GM18909 (cell line): ENCODE measurements at regions not wholly inside any gene's neighbourhood (a gene's known extent, or its start where the extent isn't known, plus 50 kb on each side); places are given as distances from the start of the nearest gene placed in this dataset.
"Not testable (repeated sequence)": the region's sequence is repeated elsewhere in the genome, so short reads cannot be mapped to it uniquely, and the experiment has no call there.

Source experiments
- ATAC-seq: cut with Tn5 transposase; IDR thresholded peaks from one replicate; pipeline ENCODE4 v1.9.1; 2021; ENCODE audit warnings: mild to moderate bottlenecking; ENCODE audit not compliant: unreplicated experiment, poor library complexity

DNA sequence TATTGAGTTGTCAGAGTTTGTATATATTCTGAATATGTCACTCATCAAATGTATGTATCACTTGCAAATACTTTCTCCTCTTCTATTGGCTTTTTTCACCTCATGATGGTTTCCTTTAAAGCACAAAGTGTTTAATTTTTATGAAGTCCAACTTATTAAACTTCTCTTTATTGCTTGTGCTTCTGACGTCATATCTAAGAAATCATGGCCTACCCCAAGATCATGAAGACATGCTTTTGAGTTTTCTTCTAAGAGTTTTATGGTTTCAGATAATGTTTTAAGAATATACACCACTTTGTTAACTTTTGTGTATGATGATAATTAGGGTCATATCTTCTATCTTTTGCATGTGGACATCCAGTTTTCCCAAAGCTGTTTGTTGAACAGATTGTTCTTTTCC lies 417.2 kb upstream of the ATP10A start:
- ATAC-seq, result no peak

DNA sequence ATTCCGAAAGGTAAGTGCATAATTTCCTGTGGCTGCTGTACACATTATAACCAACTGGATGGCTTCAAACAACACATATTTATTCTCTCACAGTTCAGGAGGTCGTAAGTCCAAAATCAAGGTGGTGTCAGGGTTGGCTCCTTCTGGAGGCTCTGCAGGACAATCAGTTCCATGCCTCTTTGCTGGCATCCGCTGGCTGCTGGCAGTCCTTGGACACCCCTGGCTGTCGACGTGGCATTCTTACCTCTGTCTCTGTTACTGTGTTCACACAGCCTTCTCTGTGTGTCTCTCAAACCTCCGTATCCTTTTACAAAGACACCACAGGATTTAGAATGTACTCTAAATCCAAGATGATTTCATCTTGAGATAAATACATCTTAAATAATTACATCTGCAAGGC lies 398.8 kb upstream of the ATP10A start:
- no peak for ATAC-seq

DNA sequence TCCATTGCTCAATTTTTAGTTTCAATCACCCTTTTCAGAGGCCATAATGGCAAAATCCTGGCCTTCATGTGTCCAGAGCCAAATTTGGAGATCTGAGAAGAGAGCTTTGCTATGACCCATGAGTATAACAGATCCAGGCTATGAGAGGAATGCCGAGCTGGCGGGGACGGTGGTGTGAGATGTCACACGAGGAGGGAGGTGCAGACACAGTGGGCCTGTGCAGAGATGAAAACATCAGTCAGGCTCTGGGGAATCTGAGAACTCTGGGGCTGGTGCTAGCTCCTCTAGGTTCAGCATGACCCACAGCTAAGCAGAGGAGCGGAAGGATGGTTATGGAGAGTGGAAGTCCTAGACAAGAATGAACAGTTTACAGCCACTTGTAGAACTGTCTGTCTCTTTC lies 398.3 kb upstream of the ATP10A start:
- no peak for ATAC-seq

DNA sequence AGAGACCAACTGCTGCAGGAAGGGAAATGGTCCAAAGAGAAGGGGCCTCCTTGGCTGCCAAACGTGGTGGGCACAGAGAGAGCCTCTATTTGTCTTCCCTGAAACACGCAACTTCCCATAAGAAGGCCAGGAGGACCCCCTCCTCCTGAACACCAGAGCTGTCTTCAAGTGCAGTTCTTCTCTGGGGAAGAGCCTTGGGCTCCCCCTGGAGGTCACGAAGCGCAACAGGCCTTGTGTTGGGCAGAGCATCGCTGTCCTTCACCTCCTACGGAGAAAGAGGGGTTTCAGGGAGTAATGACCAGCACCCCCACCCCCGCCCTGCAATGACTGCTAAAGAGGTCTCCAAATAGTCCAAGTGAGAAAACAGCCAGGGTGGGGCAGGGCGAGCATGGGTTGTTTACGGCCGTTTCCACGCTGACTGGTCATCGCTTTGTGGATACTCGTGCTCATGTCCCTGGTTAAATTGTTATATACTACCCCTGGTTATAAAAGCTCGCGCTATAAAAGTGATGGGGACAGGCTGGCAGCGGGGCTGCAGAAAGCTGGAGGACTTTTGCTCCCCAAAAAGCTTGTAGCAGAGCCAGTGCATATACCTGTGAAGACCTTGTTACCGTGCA lies 397.5 kb upstream of the ATP10A start:
- ATAC-seq, result no peak

DNA sequence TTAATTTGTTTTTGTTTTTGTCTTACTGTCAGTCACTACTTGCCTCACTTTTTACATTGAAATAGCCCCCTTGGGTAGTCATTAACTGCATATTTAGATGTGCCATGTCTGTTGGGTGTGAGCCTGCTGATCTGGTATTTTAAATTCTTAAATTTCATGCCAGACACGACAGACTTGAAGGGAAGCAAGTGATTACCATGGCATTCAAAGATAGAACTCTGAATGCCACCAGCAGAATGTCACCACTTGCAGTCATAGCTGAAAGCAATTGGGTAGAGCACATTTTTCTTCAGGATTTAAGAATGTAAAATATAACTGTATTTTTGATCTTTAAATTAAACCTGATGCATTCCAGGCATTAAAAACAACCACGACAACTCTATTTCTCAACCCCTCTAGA lies 396.5 kb upstream of the ATP10A start:
- no peak for ATAC-seq

DNA sequence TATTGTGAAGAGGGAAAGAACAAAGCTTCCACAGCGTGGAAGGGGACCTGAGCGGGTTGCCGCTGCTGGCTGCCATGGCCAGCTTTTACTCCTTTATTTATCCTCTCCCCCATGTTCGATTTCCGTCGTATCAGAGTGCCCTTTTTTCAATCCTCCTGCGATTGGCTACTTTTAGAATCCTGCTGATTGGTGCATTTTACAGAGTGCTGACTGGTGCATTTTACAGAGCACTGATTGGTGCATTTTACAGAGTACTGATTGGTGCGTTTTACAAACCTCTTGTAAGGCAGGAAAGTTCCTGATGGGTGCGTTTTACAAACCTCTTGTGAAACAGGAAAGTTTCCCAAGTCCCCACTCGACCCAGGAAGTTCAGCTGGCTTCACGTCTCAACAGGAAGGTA lies 381.7 kb upstream of the ATP10A start:
- ATAC-seq, result not testable (repeated sequence)

DNA sequence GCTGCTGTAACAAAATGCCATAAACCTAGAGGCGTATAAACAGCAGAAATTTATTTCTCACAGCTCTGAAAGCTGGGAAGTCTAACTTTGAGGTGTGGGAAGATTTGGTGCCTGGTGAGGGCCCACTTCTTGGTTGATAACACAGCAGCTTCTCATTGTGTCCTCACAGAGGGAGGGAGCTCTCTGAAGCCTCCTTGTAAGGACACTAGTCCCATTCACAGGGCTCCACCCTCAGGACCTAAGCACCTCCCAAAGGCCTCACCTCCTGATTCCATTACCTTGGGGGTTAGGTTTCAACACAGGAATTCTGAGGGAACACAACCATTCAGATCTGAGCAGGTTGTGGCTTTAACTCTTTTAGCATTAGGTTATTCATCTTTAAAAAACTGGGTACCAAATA lies 380.3 kb upstream of the ATP10A start:
- ATAC-seq, result no peak

DNA sequence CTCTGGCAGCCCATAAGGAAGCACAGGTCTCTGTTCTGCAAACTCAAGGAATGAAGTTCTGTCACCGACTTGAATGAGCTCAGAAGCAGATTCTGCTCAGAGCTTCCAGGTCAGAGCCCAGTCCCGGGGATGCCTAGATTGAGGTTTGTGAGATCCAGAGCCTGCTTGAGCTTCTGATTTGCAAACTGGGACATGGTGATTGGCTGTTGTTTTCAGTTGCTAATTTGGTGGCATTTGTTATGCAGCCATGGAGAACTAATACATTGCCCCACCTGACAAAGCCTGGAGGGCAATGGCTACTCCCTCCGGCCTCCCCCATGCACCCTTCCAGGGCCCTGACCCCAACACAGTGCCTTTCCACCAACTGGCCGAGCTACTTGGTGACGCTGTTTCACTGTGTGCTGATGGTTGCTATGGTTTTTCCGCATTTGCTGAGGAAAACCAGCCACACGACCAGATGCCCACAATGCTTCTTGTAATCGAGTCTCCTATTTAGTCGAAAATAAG lies 379.5 kb upstream of the ATP10A start:
- ATAC-seq, result no peak

DNA sequence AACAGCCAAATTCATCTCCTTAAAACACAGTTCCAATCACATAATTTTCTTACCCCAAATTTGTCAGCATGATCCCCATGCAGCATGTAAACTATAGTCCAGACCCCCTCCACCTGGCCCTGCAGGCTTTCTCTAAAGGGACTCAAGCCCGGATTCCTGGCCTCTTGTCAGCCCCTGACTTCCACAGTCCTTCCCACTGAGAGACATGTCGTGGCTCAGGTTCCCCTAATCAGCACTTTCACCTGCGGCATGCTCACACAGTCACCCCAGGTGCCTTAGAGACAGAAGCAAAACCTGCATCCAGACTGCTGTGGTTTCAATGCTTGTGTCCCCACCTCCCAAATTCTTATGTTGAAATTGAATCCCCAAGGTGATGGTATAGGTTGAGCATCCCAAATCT lies 372.7 kb upstream of the ATP10A start:
- no peak for ATAC-seq

DNA sequence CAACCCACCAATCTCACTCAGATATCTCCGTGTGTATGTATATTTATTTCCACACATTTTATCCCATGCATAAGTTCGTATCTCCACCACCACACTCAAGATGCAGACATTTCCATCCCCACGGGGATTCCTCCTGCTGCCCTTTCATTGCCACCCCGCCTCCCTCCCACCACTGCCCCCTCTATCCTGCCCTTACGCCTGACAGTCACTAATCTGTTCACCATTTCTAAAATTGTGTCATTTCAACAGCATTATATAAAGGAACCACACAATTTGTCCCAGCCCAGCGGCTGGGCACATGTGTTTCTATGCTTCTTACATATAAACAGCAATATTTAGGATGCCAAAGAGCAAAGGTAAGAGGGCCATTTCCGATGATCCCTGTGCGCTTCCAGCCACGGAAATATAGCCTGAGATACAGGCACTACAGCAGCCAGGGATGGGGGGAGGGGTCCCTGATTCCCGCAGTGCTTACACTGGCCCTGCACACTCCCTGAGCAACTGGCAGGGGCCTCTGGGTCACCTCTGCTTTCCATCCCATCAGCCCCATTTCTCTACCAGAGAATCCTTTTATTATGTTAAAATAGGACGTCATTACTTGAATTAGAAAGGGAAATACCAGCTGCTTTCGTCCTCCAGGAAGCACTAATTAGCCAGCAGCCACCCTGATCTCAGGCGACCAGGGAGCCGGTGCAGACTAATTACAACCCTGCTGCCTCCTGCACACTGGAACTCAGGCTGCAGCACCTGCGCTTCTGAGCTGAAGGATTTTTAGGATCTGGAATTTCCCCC lies 372.0 kb upstream of the ATP10A start:
- ATAC-seq, result no peak

DNA sequence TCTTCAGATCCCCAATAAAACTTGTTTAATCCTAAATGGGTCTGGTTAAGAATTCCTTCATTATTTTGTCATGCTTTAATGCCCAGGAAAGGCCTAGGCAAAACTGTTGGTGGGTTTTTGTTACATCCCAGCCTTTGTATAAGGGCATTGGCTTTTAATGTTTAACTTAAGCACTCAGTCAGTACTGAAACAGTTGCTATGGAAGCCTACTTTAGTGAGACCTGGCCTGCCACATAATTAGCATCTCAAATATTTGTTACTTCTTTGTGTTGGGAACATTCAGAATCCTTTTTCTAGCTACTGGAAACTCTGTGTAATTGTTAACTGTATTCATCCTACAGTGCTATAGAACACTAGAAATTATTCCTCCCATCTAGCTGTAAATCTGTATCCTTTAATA lies 369.6 kb upstream of the ATP10A start:
- ATAC-seq, result no peak

DNA sequence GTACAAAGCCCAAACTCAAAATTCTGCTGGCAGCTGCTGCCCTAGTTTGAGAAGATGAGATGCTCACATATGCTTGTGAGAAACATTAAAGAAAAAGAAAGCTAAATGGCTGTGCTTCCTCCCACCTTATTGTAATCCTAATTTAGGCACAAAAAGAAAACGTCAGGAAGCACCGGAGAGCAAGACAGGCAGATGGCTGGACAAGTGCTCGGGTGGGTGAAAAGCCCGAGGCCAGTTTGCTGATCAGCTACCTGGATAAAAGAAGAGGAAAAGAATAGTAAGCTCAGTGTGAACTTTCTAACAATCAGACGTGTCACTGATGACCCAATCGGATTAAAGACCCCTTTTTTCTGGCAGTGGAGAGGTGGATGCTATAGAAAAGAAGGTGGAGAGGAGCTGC lies 368.0 kb upstream of the ATP10A start:
- ATAC-seq, result no peak

DNA sequence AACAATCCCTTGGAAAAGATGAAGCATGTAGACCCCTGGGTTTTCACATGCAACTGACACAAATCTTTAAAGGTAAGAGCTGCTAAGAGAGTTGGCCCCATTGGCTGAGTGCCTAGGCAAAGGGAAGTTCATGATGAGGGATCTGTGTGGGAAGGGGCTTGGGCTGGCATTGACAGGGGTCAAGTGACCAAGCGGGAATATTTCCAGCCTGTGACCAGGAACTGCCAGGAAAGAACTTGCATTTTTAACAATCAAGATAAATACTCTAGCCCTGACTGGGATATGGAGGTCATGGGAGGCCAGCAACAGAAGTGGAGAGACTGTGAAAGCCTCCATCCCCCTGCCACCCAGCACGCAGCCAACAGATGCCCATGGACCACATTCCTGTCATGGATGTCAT lies 361.1 kb upstream of the ATP10A start:
- no peak for ATAC-seq

DNA sequence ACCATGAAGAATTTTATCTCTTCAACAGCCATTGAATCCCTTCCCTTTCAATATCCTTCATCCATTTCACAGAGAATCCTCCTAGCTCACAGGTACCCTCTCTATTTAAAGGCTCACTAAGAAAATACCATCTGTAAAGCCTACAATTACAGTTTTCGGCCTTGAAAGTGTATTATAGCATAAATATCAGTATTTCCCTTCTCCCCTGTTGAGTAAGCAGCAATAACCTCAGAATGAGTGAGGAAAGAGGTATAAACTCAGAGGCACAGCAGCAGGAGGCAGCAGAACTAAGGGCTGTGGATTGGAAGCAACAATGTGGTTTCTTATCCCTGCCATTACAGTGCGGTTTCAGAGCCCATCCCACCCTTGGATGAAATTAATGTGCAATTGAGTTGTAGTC lies 360.6 kb upstream of the ATP10A start:
- no peak for ATAC-seq

DNA sequence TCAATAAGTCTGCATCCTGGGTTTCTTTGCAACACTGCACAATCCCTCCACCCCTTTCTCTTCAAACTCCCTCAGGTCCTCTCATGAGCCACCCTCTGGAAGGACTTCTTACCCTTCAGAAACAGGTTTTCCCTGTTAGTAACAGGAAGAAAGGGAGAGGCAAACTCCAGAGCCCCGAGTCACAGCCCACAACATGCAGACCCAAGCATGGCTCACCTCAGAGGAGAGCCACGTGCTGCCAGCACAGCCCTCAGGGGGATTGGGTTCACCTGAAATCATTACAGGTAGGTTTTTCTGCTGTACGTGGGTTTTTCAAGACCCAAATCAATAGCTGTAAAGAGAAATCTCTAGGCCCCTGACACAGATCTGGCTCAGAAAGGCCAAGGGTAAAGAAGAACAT lies 359.7 kb upstream of the ATP10A start:
- ATAC-seq, result no peak

DNA sequence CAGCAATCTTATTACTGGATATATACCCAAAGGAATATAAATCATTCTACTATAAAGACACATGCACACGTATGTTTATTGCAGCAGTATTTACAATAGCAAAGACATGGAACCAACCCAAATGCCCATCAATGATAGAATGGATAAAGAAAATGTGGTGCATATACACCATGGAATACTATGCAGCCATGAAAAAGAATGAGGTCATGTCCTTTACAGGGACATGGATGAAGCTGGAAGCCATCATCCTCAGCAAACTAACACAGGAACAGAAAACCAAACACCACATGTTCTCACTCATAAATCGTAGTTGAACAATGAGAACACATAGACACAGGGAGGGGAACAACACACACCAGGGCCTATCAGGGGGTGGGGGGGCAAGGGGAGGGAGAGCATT lies 353.9 kb upstream of the ATP10A start:
- not testable (repeated sequence) for ATAC-seq

DNA sequence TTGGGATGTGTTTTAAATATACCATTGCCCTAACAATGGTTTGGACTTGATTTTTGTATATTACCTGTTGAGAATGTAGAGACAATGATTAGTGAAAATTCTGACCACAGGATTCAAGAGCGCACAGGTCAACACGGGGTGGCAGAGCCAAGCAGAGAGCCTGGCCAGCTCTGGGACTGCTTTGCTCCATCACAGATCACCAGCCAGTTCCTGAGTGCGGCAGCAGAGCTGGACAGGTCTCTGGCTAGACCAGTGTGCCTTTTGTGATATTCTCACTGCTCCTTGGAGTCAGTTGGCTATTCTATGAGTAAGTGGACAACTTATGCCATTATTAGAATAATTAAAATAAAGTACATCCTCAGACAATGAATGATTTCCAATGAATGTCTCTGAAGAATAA lies 351.2 kb upstream of the ATP10A start:
- ATAC-seq, result no peak

DNA sequence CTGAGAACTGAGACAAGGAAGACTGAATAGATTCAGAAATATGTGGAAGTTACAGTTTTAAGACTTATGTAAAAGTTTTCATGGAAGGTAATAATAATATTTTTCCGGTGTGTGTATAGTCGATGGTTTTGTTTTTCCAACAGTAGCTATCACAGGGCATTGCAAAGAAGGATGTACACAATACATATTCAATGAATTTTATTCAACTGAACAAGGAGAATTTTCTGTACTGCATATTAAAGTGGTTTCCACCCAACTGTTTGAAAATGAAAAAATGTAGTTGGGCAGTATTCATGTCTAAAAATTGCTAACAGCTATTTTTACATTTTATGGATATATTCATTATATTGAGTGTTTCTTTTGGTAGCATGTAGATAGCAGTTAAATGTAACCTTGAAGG lies 350.3 kb upstream of the ATP10A start:
- no peak for ATAC-seq

DNA sequence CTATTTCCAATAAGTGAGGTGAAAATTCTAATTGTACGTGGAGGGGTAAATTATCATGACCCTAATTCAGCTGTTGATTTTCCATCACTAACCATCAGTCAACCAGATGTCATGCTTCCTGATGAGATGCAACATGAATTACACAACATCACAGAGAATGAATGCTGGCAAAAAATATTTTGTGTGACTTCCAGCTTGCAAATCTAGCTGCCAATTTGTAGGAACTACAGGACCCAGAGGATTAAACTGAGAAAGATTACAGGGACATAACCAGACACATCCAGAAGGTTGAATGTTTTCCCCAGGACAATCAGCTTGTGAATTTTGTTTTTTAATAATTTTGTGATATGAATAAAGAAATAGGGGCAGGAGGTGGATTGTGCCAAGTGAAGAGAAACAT lies 349.0 kb upstream of the ATP10A start:
- no peak for ATAC-seq

DNA sequence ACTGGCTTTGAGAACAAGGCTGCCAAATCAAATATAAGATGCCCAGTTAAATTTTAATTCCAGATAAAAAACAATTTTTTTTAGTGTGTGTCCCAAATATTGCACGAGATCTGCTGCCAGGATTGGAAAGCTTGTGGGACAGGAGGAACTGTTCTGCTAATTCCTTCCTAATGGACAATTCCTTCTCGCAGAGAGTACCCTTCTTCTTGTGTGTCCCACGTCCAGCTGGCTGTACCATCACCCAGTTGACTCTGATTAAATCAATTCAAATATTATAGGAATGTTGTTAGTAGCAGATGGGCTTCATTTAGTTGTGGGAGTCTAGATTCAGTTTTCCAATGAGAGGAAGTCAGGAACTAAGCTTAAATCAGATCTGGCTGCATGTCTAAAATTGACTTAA lies 347.9 kb upstream of the ATP10A start:
- no peak for ATAC-seq

DNA sequence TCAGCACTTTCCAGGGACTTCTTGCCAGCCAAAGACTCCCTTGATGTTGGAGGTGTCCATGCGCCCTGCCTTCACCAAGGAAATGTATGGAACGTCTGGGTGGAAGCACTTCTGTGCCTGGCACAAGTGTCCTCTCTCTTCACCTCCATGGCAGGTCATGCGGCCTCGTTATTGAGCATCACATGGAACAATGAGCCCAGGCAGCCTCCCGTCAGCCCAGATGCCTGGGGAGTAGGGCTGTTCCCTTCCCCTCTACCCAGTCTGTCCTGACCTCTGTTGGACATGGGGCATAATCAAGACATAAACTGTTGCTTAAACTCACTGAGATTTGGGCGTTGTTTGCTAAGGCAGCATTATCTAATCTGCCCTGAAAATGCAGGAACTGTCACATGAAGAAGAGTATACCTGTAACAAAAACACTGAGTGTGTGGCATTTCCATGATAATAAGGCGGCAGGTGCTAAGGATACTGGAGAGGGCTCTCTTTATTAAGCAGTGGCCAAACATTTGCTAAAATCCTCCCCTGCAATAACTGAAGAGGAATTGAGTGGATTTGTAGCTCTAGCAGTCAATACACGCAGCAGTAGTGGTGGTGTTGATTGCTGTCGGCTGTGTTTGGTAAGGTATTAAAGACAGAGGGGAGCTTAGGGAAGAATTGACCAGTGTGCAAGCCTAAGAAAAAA lies 338.2 kb upstream of the ATP10A start:
- ATAC-seq, result no peak

DNA sequence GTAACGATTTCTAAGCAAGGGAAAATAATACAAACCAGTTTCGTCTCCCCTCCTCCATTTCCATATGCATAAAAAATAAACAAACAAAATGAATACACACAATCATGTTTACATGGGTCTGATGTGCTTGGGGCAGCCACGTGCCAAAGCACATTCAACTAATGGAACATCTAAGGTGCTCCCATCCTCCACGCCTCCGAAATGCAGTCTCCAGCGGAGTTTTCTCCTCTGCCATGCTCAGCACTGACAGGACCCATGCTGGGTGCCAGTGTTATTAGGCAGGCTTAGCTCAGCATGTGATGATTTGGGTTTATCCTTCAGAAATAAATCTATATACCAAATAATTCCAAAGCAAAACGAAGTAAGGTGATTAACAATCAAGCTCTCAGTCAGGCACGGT lies 337.3 kb upstream of the ATP10A start:
- no peak for ATAC-seq
